Activated CD4-positive, alpha-beta T cell treated with anti-CD3 and anti-CD28 coated beads, Interleukin-2, amount 10 ng/mL, durations not matched to agents 24 days and 14 days (primary cell): ENCODE measurements at regions not wholly inside any gene's neighbourhood (a gene's known extent, or its start where the extent isn't known, plus 50 kb on each side); places are given as distances from the start of the nearest gene placed in this dataset.
"Not testable (repeated sequence)": the region's sequence is repeated elsewhere in the genome, so short reads cannot be mapped to it uniquely, and the experiment has no call there.

Source experiments
- DNase-seq: peaks from one replicate; pipeline ENCODE4 v3.0.0; 2022
- H3K27ac Mint-ChIP-seq: one replicate; pipeline ENCODE4 v1.8.0; 2022; ENCODE audit warnings: mild to moderate bottlenecking, mixed read lengths
- H3K27me3 Mint-ChIP-seq: one replicate; pipeline ENCODE4 v1.8.0; 2022; ENCODE audit warnings: mixed read lengths
- H3K36me3 Mint-ChIP-seq: one replicate; pipeline ENCODE4 v1.8.0; 2022; ENCODE audit warnings: low read depth, mild to moderate bottlenecking, mixed read lengths
- H3K4me1 Mint-ChIP-seq: one replicate; pipeline ENCODE4 v1.8.0; 2021; ENCODE audit warnings: mixed read lengths
- H3K4me3 Mint-ChIP-seq: one replicate; pipeline ENCODE4 v1.8.0; 2022; ENCODE audit warnings: mild to moderate bottlenecking, moderate library complexity, mixed read lengths
- H3K9me3 Mint-ChIP-seq: one replicate; pipeline ENCODE4 v1.8.0; 2021; ENCODE audit warnings: mixed read lengths
- intact Hi-C: fragments of 100-400 bp; cut with micrococcal nuclease; formaldehyde crosslinking; loops from one replicate; pipeline ENCODE4 v1.15.1; 2023

- Mint-ChIP-seq H3K36me3 (no peaks in the 10 kb centered on the region), H3K4me3 (no peak overlapping the region), H3K4me1 (no peaks in the 10 kb centered on the region), H3K9me3 (no peaks in the 10 kb centered on the region), H3K27me3 (no peaks in the 10 kb centered on the region), H3K27ac (no peak overlapping the region)
- DNase-seq = no peak
- intact Hi-C loops = no loop called here
Observed at GRCh38 chr6:112941613-112942012, 594.5 kb downstream of the RFPL4B start.

- Mint-ChIP-seq H3K4me3 (no peak overlapping the region), H3K27me3 (no peaks in the 10 kb centered on the region), H3K4me1 (no peaks in the 10 kb centered on the region), H3K27ac (no peak overlapping the region), H3K36me3 (no peaks in the 10 kb centered on the region), H3K9me3 (no peaks in the 10 kb centered on the region)
- DNase-seq = no peak
- intact Hi-C loops = no loop called here
Observed at GRCh38 chr6:112946051-112946450, 598.9 kb downstream of the RFPL4B start.

- no peak overlapping the region for H3K27ac Mint-ChIP-seq
- no peaks in the 10 kb centered on the region for H3K36me3 Mint-ChIP-seq
- no peaks in the 10 kb centered on the region for H3K9me3 Mint-ChIP-seq
- intact Hi-C loops = no loop called here
- no peak overlapping the region for H3K4me3 Mint-ChIP-seq
- H3K4me1 Mint-ChIP-seq = no peaks in the 10 kb centered on the region
- H3K27me3 Mint-ChIP-seq = no peaks in the 10 kb centered on the region
- DNase-seq = no peak
Observed at GRCh38 chr6:112947507-112947906, 600.4 kb downstream of the RFPL4B start.

- no peaks in the 10 kb centered on the region for H3K36me3 Mint-ChIP-seq
- H3K4me1 Mint-ChIP-seq = no peaks in the 10 kb centered on the region
- H3K9me3 Mint-ChIP-seq = no peaks in the 10 kb centered on the region
- no peak for DNase-seq
- intact Hi-C loops = no loop called here
- H3K27ac Mint-ChIP-seq = no peak overlapping the region
- H3K27me3 Mint-ChIP-seq = no peaks in the 10 kb centered on the region
- no peak overlapping the region for H3K4me3 Mint-ChIP-seq
Observed at GRCh38 chr6:112951829-112952228, 604.7 kb downstream of the RFPL4B start.

GRCh38 chr6:112955743-112956142 lies 608.6 kb downstream of the RFPL4B start:
- H3K27ac Mint-ChIP-seq, DNase-seq: not testable (repeated sequence)

GRCh38 chr6:112956696-112957535 lies 609.8 kb downstream of the RFPL4B start:
- no peaks in the 10 kb centered on the region for H3K27me3 Mint-ChIP-seq
- H3K36me3 Mint-ChIP-seq = no peaks in the 10 kb centered on the region
- no peak for DNase-seq
- no peak overlapping the region for H3K4me3 Mint-ChIP-seq
- H3K9me3 Mint-ChIP-seq = no peaks in the 10 kb centered on the region
- intact Hi-C loops = no loop called here
- H3K27ac Mint-ChIP-seq = no peak overlapping the region
- H3K4me1 Mint-ChIP-seq = no peaks in the 10 kb centered on the region

More at GRCh38 chr6:112955743-112956142, 608.6 kb downstream of the RFPL4B start:
- H3K4me1 Mint-ChIP-seq, H3K36me3 Mint-ChIP-seq, H3K27me3 Mint-ChIP-seq, H3K4me3 Mint-ChIP-seq, intact Hi-C loops, H3K9me3 Mint-ChIP-seq: not testable (repeated sequence)

GRCh38 chr6:112957536-112957916 lies 610.4 kb downstream of the RFPL4B start:
- Mint-ChIP-seq H3K9me3 (no peaks in the 10 kb centered on the region), H3K4me3 (no peak overlapping the region), H3K4me1 (no peaks in the 10 kb centered on the region), H3K27me3 (no peaks in the 10 kb centered on the region), H3K27ac (no peak overlapping the region), H3K36me3 (no peaks in the 10 kb centered on the region)
- DNase-seq = no peak
- intact Hi-C loops = no loop called here

GRCh38 chr6:112960130-112960529 lies 613.0 kb downstream of the RFPL4B start:
- H3K4me3 Mint-ChIP-seq, H3K27me3 Mint-ChIP-seq, intact Hi-C loops, DNase-seq, H3K9me3 Mint-ChIP-seq, H3K27ac Mint-ChIP-seq, H3K4me1 Mint-ChIP-seq, H3K36me3 Mint-ChIP-seq: not testable (repeated sequence)

GRCh38 chr6:112967974-112968373 lies 620.8 kb downstream of the RFPL4B start:
- Mint-ChIP-seq H3K4me3 (no peak overlapping the region), H3K36me3 (no peaks in the 10 kb centered on the region), H3K27ac (no peak overlapping the region), H3K4me1 (no peaks in the 10 kb centered on the region), H3K9me3 (no peaks in the 10 kb centered on the region), H3K27me3 (no peaks in the 10 kb centered on the region)
- no peak for DNase-seq
- intact Hi-C loops = no loop called here

GRCh38 chr6:112971651-112972050 lies 624.5 kb downstream of the RFPL4B start:
- no peak overlapping the region for H3K4me3 Mint-ChIP-seq
- intact Hi-C loops = no loop called here
- DNase-seq = no peak
- H3K27me3 Mint-ChIP-seq = no peaks in the 10 kb centered on the region
- no peaks in the 10 kb centered on the region for H3K9me3 Mint-ChIP-seq
- no peak overlapping the region for H3K27ac Mint-ChIP-seq
- H3K36me3 Mint-ChIP-seq = no peaks in the 10 kb centered on the region
- no peaks in the 10 kb centered on the region for H3K4me1 Mint-ChIP-seq

- H3K27ac Mint-ChIP-seq, H3K9me3 Mint-ChIP-seq, intact Hi-C loops, H3K27me3 Mint-ChIP-seq, H3K36me3 Mint-ChIP-seq, H3K4me3 Mint-ChIP-seq, DNase-seq, H3K4me1 Mint-ChIP-seq: not testable (repeated sequence)
Observed at GRCh38 chr6:112974931-112975330, 627.8 kb downstream of the RFPL4B start.

GRCh38 chr6:112976579-112976978 lies 629.4 kb downstream of the RFPL4B start:
- H3K27ac Mint-ChIP-seq, H3K27me3 Mint-ChIP-seq, intact Hi-C loops: not testable (repeated sequence)

GRCh38 chr6:112979830-112980229 lies 632.7 kb downstream of the RFPL4B start:
- Mint-ChIP-seq H3K27me3 (no peaks in the 10 kb centered on the region), H3K9me3 (no peaks in the 10 kb centered on the region), H3K4me1 (no peaks in the 10 kb centered on the region), H3K4me3 (no peak overlapping the region), H3K36me3 (no peaks in the 10 kb centered on the region), H3K27ac (no peak overlapping the region)
- intact Hi-C loops = no loop called here
- no peak for DNase-seq

More at GRCh38 chr6:112976579-112976978, 629.4 kb downstream of the RFPL4B start:
- not testable (repeated sequence) for H3K9me3 Mint-ChIP-seq, H3K36me3 Mint-ChIP-seq, DNase-seq, H3K4me1 Mint-ChIP-seq, H3K4me3 Mint-ChIP-seq

- Mint-ChIP-seq H3K27ac (no peak overlapping the region), H3K4me3 (no peak overlapping the region), H3K27me3 (no peaks in the 10 kb centered on the region), H3K4me1 (no peaks in the 10 kb centered on the region), H3K9me3 (no peaks in the 10 kb centered on the region), H3K36me3 (no peaks in the 10 kb centered on the region)
- intact Hi-C loops = no loop called here
- no peak for DNase-seq
Observed at GRCh38 chr6:112980676-112981075, 633.5 kb downstream of the RFPL4B start.

GRCh38 chr6:112983713-112984261 lies 636.7 kb downstream of the RFPL4B start:
- DNase-seq = no peak
- H3K4me1 Mint-ChIP-seq = no peaks in the 10 kb centered on the region
- no peaks in the 10 kb centered on the region for H3K27me3 Mint-ChIP-seq
- no peaks in the 10 kb centered on the region for H3K9me3 Mint-ChIP-seq
- no peaks in the 10 kb centered on the region for H3K36me3 Mint-ChIP-seq
- H3K27ac Mint-ChIP-seq = no peak overlapping the region
- no peak overlapping the region for H3K4me3 Mint-ChIP-seq
- intact Hi-C loops = no loop called here
